ENCODE measurements at regions not wholly inside any gene's neighbourhood (a gene's known extent, or its start where the extent isn't known, plus 50 kb on each side); places are given as distances from the start of the nearest gene placed in this dataset.

DNA sequence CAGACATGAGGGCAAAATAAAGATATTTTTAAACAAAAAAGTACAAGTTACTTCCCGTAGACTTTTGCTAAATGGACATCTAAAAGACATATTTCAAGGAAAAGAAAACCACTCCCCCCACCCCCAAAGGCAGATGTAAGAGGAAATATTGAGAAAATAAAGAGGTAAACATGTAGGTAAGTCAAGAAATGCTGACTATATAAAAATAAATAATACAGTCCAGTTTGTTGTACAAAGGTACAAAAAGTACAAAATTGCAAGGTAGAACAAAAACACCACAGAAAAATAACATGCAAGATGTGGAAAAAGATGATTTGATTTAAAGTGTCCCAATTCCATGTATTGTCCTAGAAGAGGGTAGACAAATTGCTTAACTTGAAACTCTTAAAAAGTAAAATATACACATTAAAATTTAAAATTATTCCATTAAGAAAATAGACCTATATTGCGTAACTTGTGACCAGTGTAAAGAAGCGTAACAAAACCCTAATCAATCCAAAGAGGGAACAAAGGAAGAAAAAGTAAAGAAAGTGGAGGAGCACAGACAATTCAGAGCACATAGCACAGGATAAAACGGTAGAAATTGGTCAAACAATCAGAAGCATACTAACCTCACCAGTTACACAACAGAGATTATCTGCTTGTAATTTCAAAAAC, 58.4 kb upstream of the FAM216B start:
- no peak for DNase-seq

GRCh38 chr13:42728507-42729180, 52.7 kb upstream of the FAM216B start:
- peak; percentile 22 to 23 for DNase-seq

DNA sequence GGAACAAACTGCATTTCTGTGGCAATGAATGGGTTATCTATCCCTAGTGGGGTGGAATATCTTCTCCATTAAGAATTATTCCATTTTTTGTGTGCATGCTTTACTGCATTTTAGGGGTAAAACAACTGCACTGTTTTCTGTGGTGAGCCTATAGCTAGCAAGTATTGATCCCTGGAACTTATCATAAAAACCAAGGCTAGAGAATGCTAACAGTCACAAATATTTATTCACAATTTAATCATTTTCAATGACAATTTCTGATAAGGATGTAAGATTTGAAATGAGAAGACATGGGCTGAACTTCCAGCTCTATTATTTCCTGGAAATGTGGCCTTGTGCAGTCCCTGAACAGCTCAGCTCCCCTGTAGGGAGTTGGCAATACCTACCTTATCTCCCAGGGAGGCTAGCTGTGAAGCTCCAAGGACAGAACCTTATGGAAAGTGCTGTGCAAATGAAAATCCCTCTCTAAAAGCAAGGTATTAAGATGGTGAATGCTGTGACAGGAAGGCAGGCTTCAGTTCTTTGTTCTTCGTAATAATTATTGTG, 51.5 kb upstream of the FAM216B start:
- no peak for DNase-seq

All from inflammatory macrophage (primary cell).